SKM-1 (cell line): ENCODE measurements at regions not wholly inside any gene's neighbourhood (a gene's known extent, or its start where the extent isn't known, plus 50 kb on each side); places are given as distances from the start of the nearest gene placed in this dataset.

Source experiments
- DNase-seq: peaks from one replicate; lab custom pipeline; 2025; ENCODE audit not compliant: unreplicated experiment; lab: John Stamatoyannopoulos, UW

DNA sequence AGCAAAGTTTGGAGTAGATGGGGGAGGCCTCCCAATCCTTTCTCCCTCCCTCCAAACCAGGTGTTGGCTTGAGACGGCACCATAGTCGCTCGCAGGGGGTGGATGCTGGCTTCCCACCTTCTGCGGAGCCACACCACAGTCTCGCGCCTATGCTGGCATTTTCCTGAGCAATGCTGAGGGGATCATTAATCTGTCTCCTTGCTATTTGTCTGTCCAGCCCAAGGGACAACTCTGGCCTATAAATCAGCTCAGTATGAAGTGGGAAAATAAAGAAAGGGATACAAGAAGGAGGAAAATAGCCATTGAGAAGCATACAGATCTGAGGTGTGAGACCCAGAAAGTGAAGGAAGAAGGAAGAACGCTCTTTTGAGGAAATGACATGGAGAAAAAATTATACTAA is 53.5 kb upstream of the CADM1 start:
- no peak for DNase-seq

DNA sequence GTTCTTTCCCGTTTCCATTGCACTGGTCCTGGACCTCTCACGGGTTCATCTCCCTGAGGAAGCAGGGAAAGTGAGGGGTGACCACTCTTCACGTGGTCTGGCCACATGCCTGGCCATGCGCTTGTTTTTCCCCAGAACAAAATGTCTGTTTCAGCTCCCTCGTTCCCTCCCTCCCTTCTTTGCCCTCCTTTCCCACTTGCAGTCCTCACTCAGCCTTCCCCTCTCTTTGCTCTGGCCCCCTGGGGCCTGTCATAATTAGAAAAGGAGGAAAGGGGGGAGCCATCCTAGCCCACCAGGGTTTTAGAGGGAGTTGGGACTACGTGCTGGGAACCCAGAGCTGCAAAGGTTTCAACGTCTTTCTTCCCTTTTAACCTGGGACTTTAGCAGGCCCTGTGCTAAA is 52.8 kb upstream of the CADM1 start:
- DNase-seq: no peak

DNA sequence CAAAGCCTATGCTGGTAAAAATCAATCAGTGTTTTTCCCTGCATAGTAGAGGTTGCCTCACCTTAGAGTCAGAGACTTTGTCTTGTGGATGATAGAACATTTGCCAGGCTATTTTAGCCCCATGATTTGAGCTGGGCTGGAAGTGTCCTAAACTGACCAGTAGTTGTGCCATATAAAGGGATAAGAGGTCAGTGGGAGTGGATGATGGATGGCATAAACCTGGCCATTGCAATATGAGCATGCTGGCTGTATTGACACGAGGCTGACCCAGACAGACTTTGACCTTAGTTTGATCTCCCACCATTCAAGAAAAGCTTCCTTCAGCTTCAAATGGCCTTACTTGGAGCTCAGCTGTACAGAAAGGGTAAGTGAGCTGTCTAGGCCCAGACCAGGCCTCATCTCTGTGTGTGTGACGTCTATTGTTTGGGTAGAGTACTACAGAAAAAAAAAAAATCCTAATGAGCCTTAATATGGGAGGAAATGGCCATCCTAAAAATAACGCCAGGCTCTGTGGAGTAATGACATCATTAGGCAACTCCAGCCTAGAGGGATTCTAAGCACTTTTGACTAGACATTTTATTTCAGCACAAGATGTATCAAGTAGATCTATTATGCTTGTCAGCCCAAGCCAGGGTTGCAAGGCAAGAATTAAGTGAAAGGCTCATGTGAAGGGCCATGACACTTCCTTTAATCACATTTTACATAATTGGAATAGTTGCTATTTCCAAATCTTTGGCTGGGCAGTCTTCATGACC is 51.3 kb upstream of the CADM1 start:
- no peak for DNase-seq
